IMR-90 (cell line): ENCODE measurements at regions not wholly inside any gene's neighbourhood (a gene's known extent, or its start where the extent isn't known, plus 50 kb on each side); places are given as distances from the start of the nearest gene placed in this dataset.

Experiments
- ATAC-seq: fragments of 200-7000 bp; cut with Tn5 transposase; 2 replicates; pipeline ENCODE4 v1.9.1; 2020; ENCODE audit warnings: low read depth, mild to moderate bottlenecking, moderate library complexity
- BruUV-seq: library from RNA; stranded (reverse); fragments of 400-500 nt; replicated peaks from 2 replicates; lab custom pipeline; 2021; lab: Mats Ljungman, UMichigan
- CTCF ChIA-PET: fragments of 300-600 bp; formaldehyde crosslinking; extraction: SDS; loops from one replicate; lab custom pipeline; 2021; ENCODE audit warnings: antibody characterized with exemption; lab: Yijun Ruan, JAX
- POLR2A ChIA-PET: fragments of 300-600 bp; sonication (Branson Sonifier 250); formaldehyde crosslinking; loops from one replicate; lab custom pipeline; 2022; ENCODE audit warnings: antibody characterized with exemption; ENCODE audit not compliant: unreplicated experiment; lab: Charles Lee
- DNase-seq: peaks from one replicate; pipeline ENCODE4 v3.0.0; 2013
- H2AFZ ChIP-seq: replicated peaks from 2 replicates; pipeline ENCODE3; 2013; ENCODE audit warnings: low read length, mild to moderate bottlenecking; ENCODE audit not compliant: poor library complexity
- H2AK5ac ChIP-seq: 2 replicates; pipeline ENCODE4 v1.6.1; 2013; ENCODE audit warnings: low read depth, low read length, inconsistent platforms
- H2AK9ac ChIP-seq: replicated peaks from 2 replicates; pipeline ENCODE3; 2013; ENCODE audit warnings: mild to moderate bottlenecking, low read depth, low read length, moderate library complexity; ENCODE audit not compliant: poor library complexity
- H2BK120ac ChIP-seq: 2 replicates; pipeline ENCODE4 v1.6.1; 2013; ENCODE audit warnings: low read depth, low read length, inconsistent platforms
- H2BK15ac ChIP-seq: 3 replicates; pipeline ENCODE4 v1.6.1; 2013; ENCODE audit warnings: low read depth, low read length, inconsistent platforms
- H2BK20ac ChIP-seq: 2 replicates; pipeline ENCODE4 v1.6.1; 2013; ENCODE audit warnings: low read depth, mild to moderate bottlenecking, inconsistent platforms, low read length, moderate library complexity
- H2BK5ac ChIP-seq: 2 replicates; pipeline ENCODE4 v1.6.1; 2013; ENCODE audit warnings: mild to moderate bottlenecking, low read depth, low read length, inconsistent platforms; ENCODE audit not compliant: poor library complexity, severe bottlenecking
- H3K14ac ChIP-seq: replicated peaks from 2 replicates; pipeline ENCODE4 v1.6.1; 2013; ENCODE audit warnings: low read depth, low read length, inconsistent platforms
- H3K18ac ChIP-seq: 2 replicates; pipeline ENCODE4 v1.6.1; 2013; ENCODE audit warnings: low read depth, low read length, control low read depth
- H3K23ac ChIP-seq: 2 replicates; pipeline ENCODE4 v1.6.1; 2013; ENCODE audit warnings: low read depth, low read length, inconsistent platforms
- H3K27ac ChIP-seq: 2 replicates; pipeline ENCODE4 v1.5.1; 2013; ENCODE audit warnings: mild to moderate bottlenecking, control low read depth, low read length; ENCODE audit not compliant: insufficient read depth
- H3K27me3 ChIP-seq: 2 replicates; pipeline ENCODE4 v1.6.1; 2013; ENCODE audit warnings: low read length; ENCODE audit not compliant: control insufficient read depth, insufficient read depth
- H3K36me3 ChIP-seq: 2 replicates; pipeline ENCODE4 v1.6.1; 2013; ENCODE audit warnings: low read length, mixed read lengths; ENCODE audit not compliant: control insufficient read depth, insufficient read depth
- H3K4ac ChIP-seq: 2 replicates; pipeline ENCODE4 v1.6.1; 2013; ENCODE audit warnings: low read depth, low read length, inconsistent platforms
- H3K4me1 ChIP-seq: 2 replicates; pipeline ENCODE4 v1.6.1; 2013; ENCODE audit warnings: low read length, mixed read lengths; ENCODE audit not compliant: control insufficient read depth, insufficient read depth
- H3K4me2 ChIP-seq: 2 replicates; pipeline ENCODE4 v1.6.1; 2013; ENCODE audit warnings: low read depth, mild to moderate bottlenecking, control low read depth, low read length, moderate library complexity
- H3K4me3 ChIP-seq: 2 replicates; pipeline ENCODE4 v1.5.1; 2013; ENCODE audit warnings: low read depth, mild to moderate bottlenecking, control low read depth, low read length, moderate library complexity; ENCODE audit not compliant: insufficient read depth
- H3K56ac ChIP-seq: 2 replicates; pipeline ENCODE4 v1.6.1; 2013; ENCODE audit warnings: low read length, inconsistent platforms; ENCODE audit not compliant: insufficient read depth; ENCODE audit errors: extremely low read depth
- H3K79me1 ChIP-seq, 2 experiments: 2 replicates each; pipeline ENCODE4 v1.6.1; 2013; ENCODE audit warnings: low read length in 2 of 2, inconsistent platforms in 1 of 2, low read depth in 1 of 2
- H3K9ac ChIP-seq: 2 replicates; pipeline ENCODE4 v1.6.1; 2013; ENCODE audit warnings: low read depth, low read length, control low read depth
- H3K9me1 ChIP-seq: 2 replicates; pipeline ENCODE4 v1.6.1; 2013; ENCODE audit warnings: low read length, inconsistent platforms; ENCODE audit not compliant: insufficient read depth
- H3K9me3 ChIP-seq: 2 replicates; pipeline ENCODE4 v1.6.1; 2013; ENCODE audit warnings: low read length; ENCODE audit not compliant: control insufficient read depth, insufficient read depth
- H4K20me1 ChIP-seq: 2 replicates; pipeline ENCODE4 v1.6.1; 2013; ENCODE audit warnings: low read length, inconsistent platforms; ENCODE audit not compliant: insufficient read depth
- H4K5ac ChIP-seq: 2 replicates; pipeline ENCODE4 v1.6.1; 2013; ENCODE audit warnings: mild to moderate bottlenecking, low read depth, low read length, control low read depth
- H4K8ac ChIP-seq, 2 experiments: 2 replicates each; pipeline ENCODE4 v1.6.1; 2013; ENCODE audit warnings: low read depth in 2 of 2, low read length in 2 of 2, control low read depth in 1 of 2, inconsistent platforms in 1 of 2
- H4K91ac ChIP-seq: 2 replicates; pipeline ENCODE4 v1.6.1; 2013; ENCODE audit warnings: low read depth, low read length, inconsistent platforms; ENCODE audit not compliant: insufficient read depth
- CHD1 ChIP-seq: IDR thresholded peaks from 2 replicates; pipeline ENCODE4 v1.6.1; 2012; ENCODE audit warnings: low read depth, low read length, improper control_type of control experiment
- CTCF ChIP-seq: conservative IDR thresholded peaks from 2 replicates; pipeline ENCODE4 v1.5.1; 2012; ENCODE audit warnings: mild to moderate bottlenecking, low read depth, low read length, improper control_type of control experiment
- ELK1 ChIP-seq: fragments of 150-350 bp; IDR thresholded peaks from 2 replicates; pipeline ENCODE4 v1.6.1; 2016; ENCODE audit warnings: low read depth, mild to moderate bottlenecking, low read length, moderate library complexity, borderline replicate concordance
- FOS ChIP-seq: fragments of 150-350 bp; IDR thresholded peaks from 2 replicates; pipeline ENCODE4 v1.6.1; 2016; ENCODE audit warnings: low read depth, low read length
- MAFK ChIP-seq: IDR thresholded peaks from 2 replicates; pipeline ENCODE4 v1.6.1; 2012; ENCODE audit warnings: low read depth, low read length, improper control_type of control experiment
- MAZ ChIP-seq: IDR thresholded peaks from 2 replicates; pipeline ENCODE4 v1.6.1; 2012; ENCODE audit warnings: low read depth, mild to moderate bottlenecking, low read length, improper control_type of control experiment, moderate library complexity, borderline replicate concordance
- SMC3 ChIP-seq: fragments of 150-350 bp; IDR thresholded peaks from 2 replicates; pipeline ENCODE4 v1.6.1; 2016; ENCODE audit warnings: low read depth, mild to moderate bottlenecking, antibody characterized with exemption, low read length, moderate library complexity
- WGBS, 2 experiments: methylation state at CpG; one replicate each; pipeline versions ENCODE4 v1.1.5 to v1.1.7; 2013; ENCODE audit warnings: missing lambda C conversion rate in 2 of 2; ENCODE audit not compliant: insufficient read length in 1 of 2; ENCODE audit errors: extremely low coverage in 2 of 2; 5-methylcytosine and 5-hydroxymethylcytosine counted together
- dilution Hi-C: fragments of 300-500 bp; cut with HindIII; formaldehyde crosslinking; loops from one replicate; pipeline ENCODE4 v1.14.3; 2018; ENCODE audit warnings: low sequenced_read_pairs; ENCODE audit not compliant: unreplicated experiment
- in situ Hi-C: fragments of 300-500 bp; cut with MboI; formaldehyde crosslinking; loops from 3 replicates; pipeline ENCODE4 v1.14.3; 2019; ENCODE audit warnings: low sequenced_read_pairs, inconsistent platforms, mixed read lengths
- intact Hi-C: fragments of 100-400 bp; cut with micrococcal nuclease; formaldehyde crosslinking; loops from 2 replicates; pipeline ENCODE4 v1.10.0; 2022

GRCh38 chr1:208975456-208975855, 608.1 kb upstream of the CAMK1G start:
- CTCF ChIA-PET, result no interaction called here
- H3K23ac ChIP-seq, result no peak overlapping the region
- dilution Hi-C loops (no loop called here), in situ Hi-C loops (no loop called here), intact Hi-C loops (no loop called here)
- no peak overlapping the region for H2AFZ ChIP-seq
- H3K36me3 ChIP-seq, result no peaks in the 10 kb centered on the region
- H3K9me3 ChIP-seq, result peaks cover 3% of the 10 kb centered on the region
- no peaks in the 10 kb centered on the region for H3K27me3 ChIP-seq
- POLR2A ChIA-PET, result no interaction called here
- no peaks in the 10 kb centered on the region for H3K4me1 ChIP-seq
- no peak overlapping the region for H2AK5ac ChIP-seq
- no peak for TF ChIP-seq CHD1
- no peak for TF ChIP-seq FOS
- no peak for TF ChIP-seq CTCF
- TF ChIP-seq MAFK, result no peak
- TF ChIP-seq SMC3, result no peak
- TF ChIP-seq MAZ, result no peak
- TF ChIP-seq ELK1, result no peak
- no peak overlapping the region for H2BK5ac ChIP-seq
- H4K91ac ChIP-seq, result no peak overlapping the region
- no peak overlapping the region for H2BK15ac ChIP-seq
- no peak overlapping the region for H2BK20ac ChIP-seq
- no peak overlapping the region for H4K5ac ChIP-seq
- no peak overlapping the region for H3K56ac ChIP-seq
- no CpG with 5 or more reads among the region's 2 CpGs for WGBS, 2 experiments
- no peak for DNase-seq
- H3K4ac ChIP-seq, result no peak overlapping the region
- BruUV-seq, result no TSS peak
- H3K79me1 ChIP-seq, result no peaks in the 10 kb centered on the region
- no peak overlapping the region for H3K4me3 ChIP-seq
- H4K8ac ChIP-seq, result no peak overlapping the region
- no peak overlapping the region for H3K9ac ChIP-seq
- no peak overlapping the region for H2AK9ac ChIP-seq
- no peak overlapping the region for H2BK120ac ChIP-seq
- no peaks in the 10 kb centered on the region for H3K9me1 ChIP-seq
- ATAC-seq, result no peak
- no peak overlapping the region for H3K14ac ChIP-seq
- no peak overlapping the region for H3K4me2 ChIP-seq
- H3K27ac ChIP-seq, result no peak overlapping the region
- no peaks in the 10 kb centered on the region for H4K20me1 ChIP-seq
- no peak overlapping the region for H3K18ac ChIP-seq
